ENCODE measurements at regions not wholly inside any gene's neighbourhood (a gene's known extent, or its start where the extent isn't known, plus 50 kb on each side); places are given as distances from the start of the nearest gene placed in this dataset.
"Not testable (repeated sequence)": the region's sequence is repeated elsewhere in the genome, so short reads cannot be mapped to it uniquely, and the experiment has no call there.

GRCh38 chr2:87262184-87262702 is 240.6 kb upstream of the PLGLB1 start:
- not testable (repeated sequence) for DNase-seq (ENCODE audit: low read depth in 1 of 2, low spot score in 1 of 2)

GRCh38 chr2:87263868-87264518 is 242.3 kb upstream of the PLGLB1 start:
- DNase-seq (ENCODE audit: low read depth in 1 of 2, low spot score in 1 of 2) = not testable (repeated sequence)

GRCh38 chr2:87275192-87275591 is 253.5 kb upstream of the PLGLB1 start:
- DNase-seq (ENCODE audit: low read depth in 1 of 2, low spot score in 1 of 2) = not testable (repeated sequence)

- DNase-seq (ENCODE audit: low read depth in 1 of 2, low spot score in 1 of 2) = not testable (repeated sequence)
Measured at GRCh38 chr2:87275974-87276629, 254.5 kb upstream of the PLGLB1 start.

- DNase-seq (ENCODE audit: low read depth in 1 of 2, low spot score in 1 of 2) = not testable (repeated sequence)
Measured at GRCh38 chr2:87276673-87277072, 255.0 kb upstream of the PLGLB1 start.

GRCh38 chr2:87277734-87278133 is 256.1 kb upstream of the PLGLB1 start:
- DNase-seq (ENCODE audit: low read depth in 1 of 2, low spot score in 1 of 2) = not testable (repeated sequence)

- DNase-seq (ENCODE audit: low read depth in 1 of 2, low spot score in 1 of 2) = not testable (repeated sequence)
Measured at GRCh38 chr2:87280596-87281355, 259.1 kb upstream of the PLGLB1 start.

- not testable (repeated sequence) for DNase-seq (ENCODE audit: low read depth in 1 of 2, low spot score in 1 of 2)
Measured at GRCh38 chr2:87283735-87284470, 262.3 kb upstream of the PLGLB1 start.

GRCh38 chr2:87284471-87284772 is 262.8 kb upstream of the PLGLB1 start:
- not testable (repeated sequence) for DNase-seq (ENCODE audit: low read depth in 1 of 2, low spot score in 1 of 2)

GRCh38 chr2:87285139-87285538 is 263.5 kb upstream of the PLGLB1 start:
- not testable (repeated sequence) for DNase-seq (ENCODE audit: low read depth in 1 of 2, low spot score in 1 of 2)

- DNase-seq (ENCODE audit: low read depth in 1 of 2, low spot score in 1 of 2) = not testable (repeated sequence)
Measured at GRCh38 chr2:87290566-87291307, 269.1 kb upstream of the PLGLB1 start.

- DNase-seq (ENCODE audit: low read depth in 1 of 2, low spot score in 1 of 2) = not testable (repeated sequence)
Measured at GRCh38 chr2:87291400-87292200, 270.0 kb upstream of the PLGLB1 start.

- DNase-seq (ENCODE audit: low read depth in 1 of 2, low spot score in 1 of 2) = not testable (repeated sequence)
Measured at GRCh38 chr2:87293931-87294594, 272.4 kb upstream of the PLGLB1 start.

- DNase-seq (ENCODE audit: low read depth in 1 of 2, low spot score in 1 of 2) = not testable (repeated sequence)
Measured at GRCh38 chr2:87295135-87295534, 273.5 kb upstream of the PLGLB1 start.

- not testable (repeated sequence) for DNase-seq (ENCODE audit: low read depth in 1 of 2, low spot score in 1 of 2)
Measured at GRCh38 chr2:87301349-87301748, 279.7 kb upstream of the PLGLB1 start.

GRCh38 chr2:87301871-87302270 is 280.2 kb upstream of the PLGLB1 start:
- DNase-seq (ENCODE audit: low read depth in 1 of 2, low spot score in 1 of 2) = not testable (repeated sequence)

GRCh38 chr2:87308621-87309020 is 287.0 kb upstream of the PLGLB1 start:
- not testable (repeated sequence) for DNase-seq (ENCODE audit: low read depth in 1 of 2, low spot score in 1 of 2)

GRCh38 chr2:87309785-87310184 is 288.1 kb upstream of the PLGLB1 start:
- DNase-seq (ENCODE audit: low read depth in 1 of 2, low spot score in 1 of 2) = not testable (repeated sequence)

GRCh38 chr2:87311896-87312441 is 290.3 kb upstream of the PLGLB1 start:
- DNase-seq (ENCODE audit: low read depth in 1 of 2, low spot score in 1 of 2) = not testable (repeated sequence)

Data from activated T-helper 1 cell treated with anti-CD3 and anti-CD28 coated beads, Interleukin-2, amount 50 U/mL, for 16 hours (primary cell).